ENCODE measurements at regions not wholly inside any gene's neighbourhood (a gene's known extent, or its start where the extent isn't known, plus 50 kb on each side); places are given as distances from the start of the nearest gene placed in this dataset.
"Not testable (repeated sequence)": the region's sequence is repeated elsewhere in the genome, so short reads cannot be mapped to it uniquely, and the experiment has no call there.

- no peak for DNase-seq (ENCODE audit: low spot score)
Observed at GRCh38 chr12:33678221-33678964, 238.8 kb upstream of the SYT10 start.

- no peak for DNase-seq (ENCODE audit: low spot score)
Observed at GRCh38 chr12:33690562-33690961, 250.9 kb upstream of the SYT10 start.

- no peak for DNase-seq (ENCODE audit: low spot score)
Observed at GRCh38 chr12:33703221-33703620, 263.6 kb upstream of the SYT10 start.

DNA sequence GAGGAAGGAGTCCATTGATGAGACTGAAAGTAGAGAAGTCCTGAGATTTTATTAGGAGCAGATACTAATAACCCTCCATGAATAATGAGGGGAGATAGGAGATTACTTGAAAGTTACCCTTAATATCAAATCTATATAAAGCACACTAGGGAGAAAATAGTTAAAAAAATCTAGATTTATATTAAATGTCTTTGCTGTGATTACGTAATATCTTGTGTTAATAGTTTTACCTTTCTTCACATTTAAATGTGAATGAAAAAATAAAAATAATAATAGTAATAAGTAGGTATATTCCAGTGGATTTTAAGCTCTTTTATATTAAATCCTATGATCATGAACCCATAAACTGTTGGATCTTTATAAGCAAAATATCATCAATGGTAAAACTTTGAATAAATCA, 267.3 kb upstream of the SYT10 start:
- no peak for DNase-seq (ENCODE audit: low spot score)

DNA sequence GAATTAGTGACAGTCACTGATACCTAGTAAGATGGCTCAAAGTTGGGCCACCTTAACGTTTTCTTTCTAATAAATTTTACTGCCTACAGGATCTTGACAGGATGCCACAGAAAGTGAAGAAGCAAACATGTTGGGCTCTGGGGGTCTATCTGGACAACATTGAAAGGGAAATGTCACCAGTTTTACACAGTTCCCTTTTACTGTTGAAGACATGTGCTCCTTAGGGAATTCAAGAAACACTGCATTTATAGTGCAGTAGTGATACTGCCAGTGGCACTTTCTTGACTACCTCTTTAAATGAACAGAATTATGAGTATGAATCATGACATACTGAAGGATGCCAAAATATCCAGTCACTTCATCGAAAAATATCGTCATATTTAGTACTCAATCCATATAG, 269.3 kb upstream of the SYT10 start:
- DNase-seq (ENCODE audit: low spot score) = no peak

DNA sequence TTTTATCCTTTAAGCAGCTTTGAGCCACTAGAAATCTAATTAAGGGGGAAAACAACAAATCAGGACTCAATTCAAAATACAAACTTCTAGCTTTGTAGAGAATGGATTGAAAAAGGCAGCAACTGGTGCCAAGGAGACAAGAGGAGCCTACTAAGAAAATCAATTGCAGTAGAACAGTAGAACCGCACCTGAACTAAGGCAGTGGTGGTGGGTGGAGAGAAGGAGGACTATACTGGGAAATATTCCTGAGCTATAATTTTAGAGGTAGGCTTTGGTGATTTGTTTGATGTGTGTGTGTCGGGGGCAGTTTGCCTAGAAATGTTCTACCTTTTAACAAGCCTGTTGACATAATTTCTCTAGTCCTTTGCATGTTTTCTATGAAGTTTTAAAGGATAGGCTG, 270.9 kb upstream of the SYT10 start:
- DNase-seq (ENCODE audit: low spot score) = no peak

- no peak for DNase-seq (ENCODE audit: low spot score)
Observed at GRCh38 chr12:33718631-33719030, 279.0 kb upstream of the SYT10 start.

DNA sequence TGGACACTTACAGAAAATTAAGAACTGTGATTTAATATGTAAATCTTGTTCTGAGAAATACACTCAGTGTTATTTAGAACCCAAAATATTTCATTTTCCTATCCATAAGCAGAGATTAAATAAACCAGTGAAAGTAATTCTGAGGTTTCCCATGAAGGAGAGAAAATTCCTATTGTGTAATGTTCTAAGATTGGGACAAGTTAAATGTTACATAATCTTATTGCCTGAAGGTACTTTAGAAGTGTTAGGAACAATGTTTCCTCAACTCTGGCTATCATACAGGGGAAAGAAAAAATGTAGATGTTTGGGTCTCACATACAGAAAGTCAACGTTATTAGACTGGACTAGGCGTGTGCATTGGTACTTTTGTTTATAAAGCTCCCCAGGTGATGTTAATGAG, 281.9 kb upstream of the SYT10 start:
- DNase-seq (ENCODE audit: low spot score) = no peak

DNA sequence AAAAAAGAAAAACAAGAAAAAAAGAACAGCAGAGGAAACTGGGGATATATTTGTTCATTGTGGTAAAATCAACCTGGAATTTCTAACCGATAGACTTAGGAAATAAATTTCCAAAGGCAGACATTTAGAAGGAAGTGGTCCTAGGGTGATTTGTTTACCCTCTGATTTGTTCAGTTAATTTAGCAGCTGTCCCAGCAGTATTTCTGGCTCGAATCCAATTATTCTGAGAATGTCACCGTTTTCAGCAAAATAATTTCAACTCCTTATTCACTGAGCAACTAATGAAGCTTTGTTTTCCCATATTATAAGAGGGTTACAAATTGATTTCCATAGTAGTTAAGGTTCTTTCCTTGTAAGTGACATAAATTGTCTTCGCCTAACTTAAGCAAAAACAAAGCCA, 285.2 kb upstream of the SYT10 start:
- DNase-seq (ENCODE audit: low spot score) = no peak

- DNase-seq (ENCODE audit: low spot score) = no peak
Observed at GRCh38 chr12:33734871-33735270, 287.4 kb upstream of the ALG10 start.

DNA sequence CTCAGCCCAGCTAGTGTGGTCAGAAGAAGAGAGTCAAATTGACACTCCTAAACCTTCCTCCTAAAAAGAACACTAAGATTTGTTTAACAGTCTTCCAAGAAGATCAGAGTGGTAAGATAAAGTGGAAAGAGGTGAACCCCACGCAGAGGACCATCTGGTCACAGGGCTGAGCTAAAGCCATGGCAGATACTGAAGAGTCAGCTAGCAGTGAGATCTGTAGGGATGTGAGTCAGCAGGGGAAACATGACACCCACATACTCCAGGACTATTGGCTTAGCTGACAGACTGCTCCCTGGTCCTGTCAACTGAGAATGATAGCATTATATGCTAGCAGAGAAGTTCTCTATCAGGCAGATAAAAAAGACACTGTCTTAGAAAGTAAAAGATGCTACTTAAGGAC, 269.4 kb upstream of the ALG10 start:
- DNase-seq (ENCODE audit: low spot score) = no peak

DNA sequence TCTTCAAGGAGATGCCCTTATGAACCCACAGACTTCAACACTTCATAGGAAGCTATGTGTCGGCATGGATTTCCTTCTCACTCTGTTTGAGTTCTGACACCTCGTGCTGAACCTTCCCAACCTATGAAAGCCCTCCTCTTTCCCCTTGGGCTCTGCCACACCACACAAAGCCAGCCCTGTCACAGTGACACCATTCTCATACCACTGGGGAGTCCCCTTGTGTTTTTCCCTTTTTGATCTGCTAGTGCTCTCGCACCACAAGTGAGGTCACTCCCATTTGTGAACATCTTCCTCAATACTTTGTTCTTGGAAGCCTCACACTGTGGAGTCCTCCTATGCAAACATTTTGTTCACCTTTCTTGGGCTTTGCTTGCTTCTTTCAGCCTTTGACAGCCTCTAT, 264.6 kb upstream of the ALG10 start:
- no peak for DNase-seq (ENCODE audit: low spot score)

DNA sequence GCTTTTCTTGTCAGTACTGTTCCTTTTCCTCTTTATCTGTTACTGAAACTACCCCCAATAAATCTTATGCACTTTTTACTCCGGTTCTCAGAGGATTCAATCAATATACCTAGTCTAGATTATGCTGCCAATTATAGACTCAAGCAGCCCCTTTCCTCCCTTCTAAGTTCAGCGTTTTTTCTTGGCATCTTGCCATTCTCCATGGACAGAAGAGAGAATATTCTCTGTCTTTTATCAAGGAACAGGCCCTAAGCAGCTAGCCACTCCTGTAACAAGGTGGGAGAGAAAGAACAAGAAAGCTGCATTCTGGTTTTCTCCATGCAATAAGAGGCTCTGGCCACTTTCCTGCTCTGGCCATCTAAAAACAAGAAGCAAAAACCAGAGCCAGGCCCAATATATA, 263.0 kb upstream of the ALG10 start:
- no peak for DNase-seq (ENCODE audit: low spot score)

GRCh38 chr12:33763331-33763730, 259.0 kb upstream of the ALG10 start:
- no peak for DNase-seq (ENCODE audit: low spot score)

- no peak for DNase-seq (ENCODE audit: low spot score)
Observed at GRCh38 chr12:33770652-33771051, 251.6 kb upstream of the ALG10 start.

- no peak for DNase-seq (ENCODE audit: low spot score)
Observed at GRCh38 chr12:33771889-33772288, 250.4 kb upstream of the ALG10 start.

GRCh38 chr12:33773091-33773490, 249.2 kb upstream of the ALG10 start:
- DNase-seq (ENCODE audit: low spot score) = not testable (repeated sequence)

- DNase-seq (ENCODE audit: low spot score) = no peak
Observed at GRCh38 chr12:33786532-33786931, 235.8 kb upstream of the ALG10 start.

GRCh38 chr12:33794954-33795353, 227.3 kb upstream of the ALG10 start:
- DNase-seq (ENCODE audit: low spot score) = no peak

- DNase-seq (ENCODE audit: low spot score) = no peak
Observed at GRCh38 chr12:33795536-33795935, 226.8 kb upstream of the ALG10 start.

DNA sequence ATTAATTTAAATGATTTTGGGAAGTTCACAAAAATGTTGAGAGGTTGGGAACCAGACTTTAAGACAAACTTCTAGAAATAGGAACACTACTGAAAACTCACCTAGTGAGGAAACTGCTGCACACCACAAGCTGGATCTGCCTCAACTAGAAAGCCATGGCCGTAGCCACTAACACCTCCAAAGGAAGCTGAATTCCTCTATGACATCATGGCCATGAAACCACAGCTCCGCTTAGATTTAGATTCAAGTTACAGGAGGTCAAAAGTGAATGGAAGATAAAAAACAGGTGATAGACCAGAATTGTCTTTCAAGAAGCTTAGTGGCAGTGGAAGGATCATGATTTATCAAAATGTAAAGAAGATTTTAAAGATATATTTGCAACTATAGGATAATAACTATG, 208.8 kb upstream of the ALG10 start:
- DNase-seq (ENCODE audit: low spot score) = no peak

GRCh38 chr12:33817713-33818112, 204.6 kb upstream of the ALG10 start:
- DNase-seq (ENCODE audit: low spot score) = no peak

DNA sequence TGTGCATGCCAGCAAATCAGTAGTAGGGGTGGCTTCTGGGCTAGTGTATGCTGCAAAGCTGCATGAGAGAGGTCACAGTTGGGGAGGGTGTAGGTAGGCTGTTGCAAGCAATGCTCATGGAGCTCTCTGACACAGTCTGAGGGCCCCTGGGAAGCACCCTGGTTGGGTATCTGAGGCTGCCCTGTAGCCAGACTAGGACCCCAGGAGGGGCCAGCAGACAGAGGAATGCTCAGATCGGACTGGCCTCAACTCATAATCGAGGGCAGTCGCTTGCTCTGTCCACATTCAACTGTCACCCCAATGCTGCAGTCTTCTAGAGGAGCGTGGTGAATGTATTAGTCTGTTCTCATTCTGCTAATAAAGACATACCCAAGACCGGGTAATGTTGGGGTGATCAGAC, 204.0 kb upstream of the ALG10 start:
- DNase-seq (ENCODE audit: low spot score) = no peak

DNA sequence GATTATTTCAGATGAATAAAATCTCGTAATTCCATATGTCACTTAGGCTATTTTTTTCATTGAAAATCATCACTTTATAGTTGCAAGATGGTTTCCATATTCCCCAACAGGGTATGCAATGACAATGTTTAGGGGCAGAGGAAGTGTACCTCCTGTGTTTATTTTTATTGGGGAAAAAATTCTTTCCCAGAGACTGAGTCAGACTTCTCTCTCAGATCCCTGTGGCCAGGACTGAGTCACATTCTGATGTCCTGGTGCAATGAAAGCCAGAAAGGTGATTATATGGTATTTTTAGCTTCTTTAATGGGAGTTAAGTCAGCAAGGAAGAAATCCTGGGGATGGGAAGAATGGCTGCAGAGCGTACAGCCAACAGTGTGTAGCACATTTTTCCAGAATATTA, 196.9 kb upstream of the ALG10 start:
- no peak for DNase-seq (ENCODE audit: low spot score)
